Pons (tissue), 1 donor: ENCODE measurements at regions not wholly inside any gene's neighbourhood (a gene's known extent, or its start where the extent isn't known, plus 50 kb on each side); places are given as distances from the start of the nearest gene placed in this dataset.
"Not testable (repeated sequence)": the region's sequence is repeated elsewhere in the genome, so short reads cannot be mapped to it uniquely, and the experiment has no call there.

Experiments used
- DNase-seq: peaks from one replicate; pipeline ENCODE4 v3.0.0-alpha.2; 2016; ENCODE audit warnings: low spot score

GRCh38 chr2:172259827-172260226, 157.1 kb upstream of the DLX2 start:
- DNase-seq: no peak

- no peak for DNase-seq
These were observed 157.6 kb upstream of the DLX2 start for GRCh38 chr2:172260336-172260735.

- no peak for DNase-seq
These were observed 158.6 kb upstream of the DLX2 start for GRCh38 chr2:172261292-172261691.

- DNase-seq: no peak
These were observed 159.8 kb upstream of the DLX2 start for GRCh38 chr2:172262486-172262885.

GRCh38 chr2:172264820-172265219, 162.1 kb upstream of the DLX2 start:
- DNase-seq: not testable (repeated sequence)

- not testable (repeated sequence) for DNase-seq
These were observed 157.7 kb upstream of the ITGA6 start for GRCh38 chr2:172269507-172270244.

- DNase-seq: no peak
These were observed 156.9 kb upstream of the ITGA6 start for GRCh38 chr2:172270278-172271079.

GRCh38 chr2:172273910-172274571, 153.3 kb upstream of the ITGA6 start:
- DNase-seq: no peak

GRCh38 chr2:172275239-172275638, 152.1 kb upstream of the ITGA6 start:
- no peak for DNase-seq

GRCh38 chr2:172276961-172277360, 150.4 kb upstream of the ITGA6 start:
- DNase-seq: no peak

GRCh38 chr2:172278667-172279066, 148.7 kb upstream of the ITGA6 start:
- no peak for DNase-seq

GRCh38 chr2:172279214-172279613, 148.2 kb upstream of the ITGA6 start:
- DNase-seq: no peak

- DNase-seq: no peak
These were observed 147.6 kb upstream of the ITGA6 start for GRCh38 chr2:172279813-172280212.

GRCh38 chr2:172280571-172281361, 146.6 kb upstream of the ITGA6 start:
- DNase-seq: peak; percentile 84

- no peak for DNase-seq
These were observed 145.5 kb upstream of the ITGA6 start for GRCh38 chr2:172281648-172282570.

GRCh38 chr2:172282944-172283343, 144.4 kb upstream of the ITGA6 start:
- DNase-seq: no peak

- DNase-seq: no peak
These were observed 143.9 kb upstream of the ITGA6 start for GRCh38 chr2:172283476-172283875.

GRCh38 chr2:172284209-172284608, 143.2 kb upstream of the ITGA6 start:
- DNase-seq: no peak

- peak; percentile 74 for DNase-seq
These were observed 142.3 kb upstream of the ITGA6 start for GRCh38 chr2:172285010-172285621.

- no peak for DNase-seq
These were observed 141.6 kb upstream of the ITGA6 start for GRCh38 chr2:172285760-172286159.
